ENCODE measurements at regions not wholly inside any gene's neighbourhood (a gene's known extent, or its start where the extent isn't known, plus 50 kb on each side); places are given as distances from the start of the nearest gene placed in this dataset.

DNA sequence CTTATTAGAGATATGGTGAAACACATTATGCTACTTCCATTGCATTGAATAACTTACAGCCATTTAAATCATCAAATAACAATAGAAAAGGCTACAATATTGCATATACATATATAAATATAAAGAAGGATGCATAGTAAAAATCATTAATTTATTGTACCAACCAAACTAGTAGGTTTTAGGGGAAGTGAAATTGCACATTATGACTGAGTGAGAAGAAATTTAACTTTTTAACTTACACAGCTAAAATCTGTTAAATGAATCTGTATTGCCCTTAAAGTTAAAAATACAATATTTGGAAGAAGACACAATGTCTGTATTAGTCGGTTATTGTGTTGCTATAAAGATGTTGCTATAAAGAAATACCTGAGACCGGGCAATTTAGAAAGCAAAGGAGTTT is 2073.7 kb upstream of the ACO1 start:
- no peak overlapping the region for H3K9ac ChIP-seq (ENCODE audit: control insufficient read depth, insufficient read depth, low read length)
- H3K9me3 ChIP-seq (replicated peaks; ENCODE audit: control insufficient read depth, insufficient read depth, low read length): no peaks in the 10 kb centered on the region
- ChIA-PET CTCF (no interaction called here), RAD21 (ENCODE audit: unreplicated experiment) (no interaction called here), POLR2A (no interaction called here), SMC1A (ENCODE audit: uncharacterized antibody, unreplicated experiment) (interaction anchor here (1.6 kb wide), 1 partner anchor 18 kb away, joined by 4 read pairs; no protein-coding TSS in a partner anchor)
- H4K20me1 ChIP-seq (ENCODE audit: control insufficient read depth, insufficient read depth): no peaks in the 10 kb centered on the region
- no peaks in the 10 kb centered on the region for H3K79me2 ChIP-seq (ENCODE audit: control insufficient read depth, insufficient read depth, low read length)
- no peak for DNase-seq (ENCODE audit: low read depth, low spot score)
- intact Hi-C loops (cut with micrococcal nuclease; ENCODE audit: unreplicated experiment): no loop called here
- no peaks in the 10 kb centered on the region for H3K4me1 ChIP-seq (ENCODE audit: control insufficient read depth, insufficient read depth, low read length)
- H2AFZ ChIP-seq (ENCODE audit: control insufficient read depth, low read depth, low read length): no peak overlapping the region
- H3K27me3 ChIP-seq (replicated peaks in 1 of 2; ENCODE audit: control insufficient read depth in 2 of 2, insufficient read depth in 2 of 2, low read length in 1 of 2): no peaks in the 10 kb centered on the region
- H3K36me3 ChIP-seq (ENCODE audit: control insufficient read depth in 2 of 2, insufficient read depth in 2 of 2, low read length in 1 of 2): no peaks in the 10 kb centered on the region
- 31% methylated on average over 2 of the region's 2 CpGs for WGBS (ENCODE audit: insufficient coverage, insufficient replicate concordance, low lambda C conversion rate, missing lambda C conversion rate)
- no peak overlapping the region for H3K4me3 ChIP-seq
- no TSS peak for BruUV-seq (replicated peaks)
- no peak overlapping the region for H3K27ac ChIP-seq (ENCODE audit: control insufficient read depth, insufficient read depth)
- peak; percentile 71 for ATAC-seq
- in situ Hi-C loops (cut with MboI): no loop called here
- no peak overlapping the region for H3K4me2 ChIP-seq (ENCODE audit: control insufficient read depth, insufficient read depth)
- no peak for FAIRE-seq
- TF ChIP-seq, protein P1, sequence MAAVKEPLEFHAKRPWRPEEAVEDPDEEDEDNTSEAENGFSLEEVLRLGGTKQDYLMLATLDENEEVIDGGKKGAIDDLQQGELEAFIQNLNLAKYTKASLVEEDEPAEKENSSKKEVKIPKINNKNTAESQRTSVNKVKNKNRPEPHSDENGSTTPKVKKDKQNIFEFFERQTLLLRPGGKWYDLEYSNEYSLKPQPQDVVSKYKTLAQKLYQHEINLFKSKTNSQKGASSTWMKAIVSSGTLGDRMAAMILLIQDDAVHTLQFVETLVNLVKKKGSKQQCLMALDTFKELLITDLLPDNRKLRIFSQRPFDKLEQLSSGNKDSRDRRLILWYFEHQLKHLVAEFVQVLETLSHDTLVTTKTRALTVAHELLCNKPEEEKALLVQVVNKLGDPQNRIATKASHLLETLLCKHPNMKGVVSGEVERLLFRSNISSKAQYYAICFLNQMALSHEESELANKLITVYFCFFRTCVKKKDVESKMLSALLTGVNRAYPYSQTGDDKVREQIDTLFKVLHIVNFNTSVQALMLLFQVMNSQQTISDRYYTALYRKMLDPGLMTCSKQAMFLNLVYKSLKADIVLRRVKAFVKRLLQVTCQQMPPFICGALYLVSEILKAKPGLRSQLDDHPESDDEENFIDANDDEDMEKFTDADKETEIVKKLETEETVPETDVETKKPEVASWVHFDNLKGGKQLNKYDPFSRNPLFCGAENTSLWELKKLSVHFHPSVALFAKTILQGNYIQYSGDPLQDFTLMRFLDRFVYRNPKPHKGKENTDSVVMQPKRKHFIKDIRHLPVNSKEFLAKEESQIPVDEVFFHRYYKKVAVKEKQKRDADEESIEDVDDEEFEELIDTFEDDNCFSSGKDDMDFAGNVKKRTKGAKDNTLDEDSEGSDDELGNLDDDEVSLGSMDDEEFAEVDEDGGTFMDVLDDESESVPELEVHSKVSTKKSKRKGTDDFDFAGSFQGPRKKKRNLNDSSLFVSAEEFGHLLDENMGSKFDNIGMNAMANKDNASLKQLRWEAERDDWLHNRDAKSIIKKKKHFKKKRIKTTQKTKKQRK (IDR thresholded peaks at IDR 0.05; ENCODE audit: low read depth, low read length): no peak
- TF ChIP-seq, protein P2, sequence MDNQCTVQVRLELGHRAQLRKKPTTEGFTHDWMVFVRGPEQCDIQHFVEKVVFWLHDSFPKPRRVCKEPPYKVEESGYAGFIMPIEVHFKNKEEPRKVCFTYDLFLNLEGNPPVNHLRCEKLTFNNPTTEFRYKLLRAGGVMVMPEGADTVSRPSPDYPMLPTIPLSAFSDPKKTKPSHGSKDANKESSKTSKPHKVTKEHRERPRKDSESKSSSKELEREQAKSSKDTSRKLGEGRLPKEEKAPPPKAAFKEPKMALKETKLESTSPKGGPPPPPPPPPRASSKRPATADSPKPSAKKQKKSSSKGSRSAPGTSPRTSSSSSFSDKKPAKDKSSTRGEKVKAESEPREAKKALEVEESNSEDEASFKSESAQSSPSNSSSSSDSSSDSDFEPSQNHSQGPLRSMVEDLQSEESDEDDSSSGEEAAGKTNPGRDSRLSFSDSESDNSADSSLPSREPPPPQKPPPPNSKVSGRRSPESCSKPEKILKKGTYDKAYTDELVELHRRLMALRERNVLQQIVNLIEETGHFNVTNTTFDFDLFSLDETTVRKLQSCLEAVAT (IDR thresholded peaks at IDR 0.05): no peak
- TF ChIP-seq POU2F2 (IDR thresholded peaks at IDR 0.05; ENCODE audit: borderline replicate concordance, low read depth, low read length): no peak
- TF ChIP-seq SPI1 (IDR thresholded peaks at IDR 0.05; ENCODE audit: borderline replicate concordance, insufficient read depth, low read depth, low read length): peak; percentile 44; the same call in 1 of the 2 replicates
- peak; percentile 60; the same call in 1 of the 2 replicates for TF ChIP-seq DPF2 (IDR thresholded peaks at IDR 0.05)
- TF ChIP-seq, protein P3, sequence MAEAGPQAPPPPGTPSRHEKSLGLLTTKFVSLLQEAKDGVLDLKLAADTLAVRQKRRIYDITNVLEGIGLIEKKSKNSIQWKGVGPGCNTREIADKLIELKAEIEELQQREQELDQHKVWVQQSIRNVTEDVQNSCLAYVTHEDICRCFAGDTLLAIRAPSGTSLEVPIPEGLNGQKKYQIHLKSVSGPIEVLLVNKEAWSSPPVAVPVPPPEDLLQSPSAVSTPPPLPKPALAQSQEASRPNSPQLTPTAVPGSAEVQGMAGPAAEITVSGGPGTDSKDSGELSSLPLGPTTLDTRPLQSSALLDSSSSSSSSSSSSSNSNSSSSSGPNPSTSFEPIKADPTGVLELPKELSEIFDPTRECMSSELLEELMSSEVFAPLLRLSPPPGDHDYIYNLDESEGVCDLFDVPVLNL (IDR thresholded peaks at IDR 0.05; ENCODE audit: low read depth, low read length): no peak
- no peak for TF ChIP-seq RB1 (IDR thresholded peaks at IDR 0.05; ENCODE audit: borderline replicate concordance)
- no peak for TF ChIP-seq ZNF274 (IDR thresholded peaks at IDR 0.05; ENCODE audit: insufficient read depth, insufficient read length)
- no peak for TF ChIP-seq ESRRA (IDR thresholded peaks at IDR 0.05; ENCODE audit: low read length)
- no peak for TF ChIP-seq SMC3 (IDR thresholded peaks at IDR 0.05; ENCODE audit: borderline replicate concordance, low read length)
- TF ChIP-seq NR2F1 (conservative IDR thresholded peaks at IDR 0.05): no peak
- no peak for TF ChIP-seq FOXK2 (IDR thresholded peaks at IDR 0.05)
- TF ChIP-seq GATAD2B (conservative IDR thresholded peaks at IDR 0.05; ENCODE audit: low read depth): no peak
- TF ChIP-seq NR2C1 (IDR thresholded peaks at IDR 0.05): no peak
- TF ChIP-seq HDAC2 (IDR thresholded peaks at IDR 0.05): no peak
- 0 out of 2 replicates have a peak, but pooled peaks have one; percentile 21 for TF ChIP-seq BMI1 (IDR thresholded peaks at IDR 0.05; ENCODE audit: borderline replicate concordance)
- TF ChIP-seq, protein P4, sequence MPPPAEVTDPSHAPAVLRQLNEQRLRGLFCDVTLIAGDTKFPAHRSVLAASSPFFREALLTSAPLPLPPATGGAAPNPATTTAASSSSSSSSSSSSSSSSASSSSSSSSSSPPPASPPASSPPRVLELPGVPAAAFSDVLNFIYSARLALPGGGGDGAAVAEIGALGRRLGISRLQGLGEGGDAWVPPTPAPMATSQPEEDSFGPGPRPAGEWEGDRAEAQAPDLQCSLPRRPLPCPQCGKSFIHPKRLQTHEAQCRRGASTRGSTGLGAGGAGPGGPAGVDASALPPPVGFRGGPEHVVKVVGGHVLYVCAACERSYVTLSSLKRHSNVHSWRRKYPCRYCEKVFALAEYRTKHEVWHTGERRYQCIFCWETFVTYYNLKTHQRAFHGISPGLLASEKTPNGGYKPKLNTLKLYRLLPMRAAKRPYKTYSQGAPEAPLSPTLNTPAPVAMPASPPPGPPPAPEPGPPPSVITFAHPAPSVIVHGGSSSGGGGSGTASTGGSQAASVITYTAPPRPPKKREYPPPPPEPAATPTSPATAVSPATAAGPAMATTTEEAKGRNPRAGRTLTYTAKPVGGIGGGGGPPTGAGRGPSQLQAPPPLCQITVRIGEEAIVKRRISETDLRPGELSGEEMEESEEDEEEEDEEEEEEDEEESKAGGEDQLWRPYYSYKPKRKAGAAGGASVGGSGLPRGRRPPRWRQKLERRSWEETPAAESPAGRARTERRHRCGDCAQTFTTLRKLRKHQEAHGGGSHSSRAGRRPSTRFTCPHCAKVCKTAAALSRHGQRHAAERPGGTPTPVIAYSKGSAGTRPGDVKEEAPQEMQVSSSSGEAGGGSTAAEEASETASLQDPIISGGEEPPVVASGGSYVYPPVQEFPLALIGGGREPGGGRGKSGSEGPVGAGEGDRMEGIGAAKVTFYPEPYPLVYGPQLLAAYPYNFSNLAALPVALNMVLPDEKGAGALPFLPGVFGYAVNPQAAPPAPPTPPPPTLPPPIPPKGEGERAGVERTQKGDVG (CRISPR knock-in tag; IDR thresholded peaks at IDR 0.05): no peak
- no peak for TF ChIP-seq PAX5 (IDR thresholded peaks at IDR 0.05; ENCODE audit: borderline replicate concordance, low read depth, low read length)
